SK-N-SH treated with all-trans-retinoic acid at 6 μM for 48 hours (cell line): ENCODE measurements at regions not wholly inside any gene's neighbourhood (a gene's known extent, or its start where the extent isn't known, plus 50 kb on each side); places are given as distances from the start of the nearest gene placed in this dataset.
"Not testable (repeated sequence)": the region's sequence is repeated elsewhere in the genome, so short reads cannot be mapped to it uniquely, and the experiment has no call there.

ENCODE experiments used
- ATAC-seq: fragments of 200-7000 bp; cut with Tn5 transposase; 3 replicates; pipeline ENCODE4 v1.9.1; 2020; ENCODE audit warnings: mild to moderate bottlenecking, moderate library complexity
- ARNTL ChIP-seq: fragments of 450-650 bp; formaldehyde crosslinking; IDR thresholded peaks from 2 replicates; pipeline ENCODE4 v1.5.0; 2020; ENCODE audit warnings: low read depth, mild to moderate bottlenecking, moderate library complexity, borderline replicate concordance
- BACH2 ChIP-seq: fragments of 250-450 bp; sonication (Bioruptor Pico); IDR thresholded peaks from 2 replicates; pipeline ENCODE4 v1.9.0; 2021; ENCODE audit warnings: mild to moderate bottlenecking, borderline replicate concordance
- ESRRG ChIP-seq: fragments of 250-450 bp; sonication (Bioruptor Pico); IDR thresholded peaks from 2 replicates; pipeline ENCODE4 v1.6.1; 2021; ENCODE audit warnings: mild to moderate bottlenecking
- GLIS3 ChIP-seq: fragments of 250-450 bp; sonication (Bioruptor Pico); IDR thresholded peaks from 2 replicates; pipeline ENCODE4 v1.5.0; 2020; ENCODE audit warnings: mild to moderate bottlenecking, moderate library complexity
- OSR1 ChIP-seq: fragments of 250-450 bp; sonication (Bioruptor Pico); IDR thresholded peaks from 2 replicates; pipeline ENCODE4 v1.8.0; 2022; ENCODE audit warnings: moderate library complexity, mild to moderate bottlenecking, inconsistent platforms
- PPARA ChIP-seq: fragments of 250-450 bp; sonication (Bioruptor Pico); IDR thresholded peaks from 2 replicates; pipeline ENCODE4 v1.5.0; 2020; ENCODE audit warnings: mild to moderate bottlenecking, borderline replicate concordance
- RARB ChIP-seq: fragments of 250-450 bp; sonication (Bioruptor Pico); IDR thresholded peaks from 2 replicates; pipeline ENCODE4 v1.8.0; 2021; ENCODE audit warnings: mild to moderate bottlenecking, moderate library complexity
- SNAI2 ChIP-seq: fragments of 250-450 bp; sonication (Bioruptor Pico); IDR thresholded peaks from 2 replicates; pipeline ENCODE4 v1.5.0; 2020; ENCODE audit warnings: mild to moderate bottlenecking, moderate library complexity
- TCF4 ChIP-seq: fragments of 250-450 bp; sonication (Bioruptor Pico); IDR thresholded peaks from 2 replicates; pipeline ENCODE4 v1.8.0; 2021; ENCODE audit warnings: mild to moderate bottlenecking, moderate library complexity, borderline replicate concordance
- TOX ChIP-seq: fragments of 250-450 bp; sonication (Bioruptor Pico); IDR thresholded peaks from 2 replicates; pipeline ENCODE4 v1.8.0; 2021; ENCODE audit warnings: mild to moderate bottlenecking, moderate library complexity, borderline replicate concordance
- TSHZ2 ChIP-seq: fragments of 250-450 bp; sonication (Bioruptor Pico); IDR thresholded peaks from 2 replicates; pipeline ENCODE4 v1.5.0; 2020; ENCODE audit warnings: mild to moderate bottlenecking, moderate library complexity
- ZFP3 ChIP-seq: fragments of 250-450 bp; sonication (Bioruptor Pico); IDR thresholded peaks from 2 replicates; pipeline ENCODE4 v1.5.0; 2020; ENCODE audit warnings: mild to moderate bottlenecking, moderate library complexity
- ZFP30 ChIP-seq: fragments of 450-650 bp; formaldehyde crosslinking; IDR thresholded peaks from 2 replicates; pipeline ENCODE4 v1.5.0; 2022; ENCODE audit warnings: mild to moderate bottlenecking, moderate library complexity
- ZNF565 ChIP-seq: fragments of 450-650 bp; formaldehyde crosslinking; conservative IDR thresholded peaks from 2 replicates; pipeline ENCODE4 v1.5.0; 2020; ENCODE audit warnings: low read depth, mild to moderate bottlenecking, moderate library complexity
- ZNF70 ChIP-seq: fragments of 450-650 bp; formaldehyde crosslinking; IDR thresholded peaks from 2 replicates; pipeline ENCODE4 v1.5.0; 2020; ENCODE audit warnings: mild to moderate bottlenecking, moderate library complexity
- ZNF8 ChIP-seq: fragments of 450-650 bp; formaldehyde crosslinking; IDR thresholded peaks from 2 replicates; pipeline ENCODE4 v1.5.0; 2020; ENCODE audit warnings: mild to moderate bottlenecking, moderate library complexity
- TF ChIP-seq, protein P1 (sequence below): fragments of 250-450 bp; sonication (Bioruptor Pico); IDR thresholded peaks from 2 replicates; pipeline ENCODE4 v1.8.0; 2021; ENCODE audit warnings: low read depth, mild to moderate bottlenecking, moderate library complexity, borderline replicate concordance
- TF ChIP-seq, protein P2 (sequence below): fragments of 250-450 bp; sonication (Bioruptor Pico); IDR thresholded peaks from 2 replicates; pipeline ENCODE4 v1.8.0; 2020; ENCODE audit warnings: mild to moderate bottlenecking, moderate library complexity, borderline replicate concordance
- TF ChIP-seq, protein P3 (sequence below): fragments of 250-450 bp; sonication (Bioruptor Pico); IDR thresholded peaks from 2 replicates; pipeline ENCODE4 v1.5.1; 2020; ENCODE audit warnings: low read depth, mild to moderate bottlenecking, moderate library complexity
- TF ChIP-seq, protein P4 (sequence below): fragments of 250-450 bp; sonication (Bioruptor Pico); IDR thresholded peaks from 2 replicates; pipeline ENCODE4 v1.5.1; 2021; ENCODE audit warnings: mild to moderate bottlenecking, moderate library complexity

DNA sequence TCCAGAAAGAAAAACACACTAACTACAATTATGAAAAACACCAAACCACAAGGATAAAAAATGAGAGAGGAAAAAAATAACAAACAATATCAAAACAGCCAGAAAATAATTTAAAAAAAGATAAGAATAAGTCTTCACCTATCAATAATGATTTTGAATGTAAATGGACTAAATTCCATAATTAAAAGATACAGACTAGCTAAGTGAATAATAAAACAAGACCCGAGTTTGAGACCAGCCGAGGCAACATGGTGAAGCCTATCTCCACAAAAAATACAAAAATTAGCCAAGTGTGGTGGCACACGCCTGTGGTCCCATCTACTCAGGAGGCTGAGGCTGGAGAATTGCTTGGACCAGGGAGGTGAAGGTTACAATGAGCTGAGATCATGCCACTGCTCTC, 131.1 kb downstream of the MTERF1 start:
- TF ChIP-seq OSR1 (CRISPR knock-in tag) (no peak), ZFP30 (CRISPR knock-in tag) (no peak), ZNF565 (CRISPR knock-in tag) (no peak), PPARA (CRISPR knock-in tag) (no peak), TSHZ2 (CRISPR knock-in tag) (no peak), ARNTL (CRISPR knock-in tag) (no peak), ZFP3 (CRISPR knock-in tag) (no peak)
- TF ChIP-seq, protein P1, sequence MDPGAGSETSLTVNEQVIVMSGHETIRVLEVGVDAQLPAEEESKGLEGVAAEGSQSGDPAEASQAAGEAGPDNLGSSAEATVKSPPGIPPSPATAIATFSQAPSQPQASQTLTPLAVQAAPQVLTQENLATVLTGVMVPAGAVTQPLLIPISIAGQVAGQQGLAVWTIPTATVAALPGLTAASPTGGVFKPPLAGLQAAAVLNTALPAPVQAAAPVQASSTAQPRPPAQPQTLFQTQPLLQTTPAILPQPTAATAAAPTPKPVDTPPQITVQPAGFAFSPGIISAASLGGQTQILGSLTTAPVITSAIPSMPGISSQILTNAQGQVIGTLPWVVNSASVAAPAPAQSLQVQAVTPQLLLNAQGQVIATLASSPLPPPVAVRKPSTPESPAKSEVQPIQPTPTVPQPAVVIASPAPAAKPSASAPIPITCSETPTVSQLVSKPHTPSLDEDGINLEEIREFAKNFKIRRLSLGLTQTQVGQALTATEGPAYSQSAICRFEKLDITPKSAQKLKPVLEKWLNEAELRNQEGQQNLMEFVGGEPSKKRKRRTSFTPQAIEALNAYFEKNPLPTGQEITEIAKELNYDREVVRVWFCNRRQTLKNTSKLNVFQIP (CRISPR knock-in tag) = no peak
- TF ChIP-seq, protein P2, sequence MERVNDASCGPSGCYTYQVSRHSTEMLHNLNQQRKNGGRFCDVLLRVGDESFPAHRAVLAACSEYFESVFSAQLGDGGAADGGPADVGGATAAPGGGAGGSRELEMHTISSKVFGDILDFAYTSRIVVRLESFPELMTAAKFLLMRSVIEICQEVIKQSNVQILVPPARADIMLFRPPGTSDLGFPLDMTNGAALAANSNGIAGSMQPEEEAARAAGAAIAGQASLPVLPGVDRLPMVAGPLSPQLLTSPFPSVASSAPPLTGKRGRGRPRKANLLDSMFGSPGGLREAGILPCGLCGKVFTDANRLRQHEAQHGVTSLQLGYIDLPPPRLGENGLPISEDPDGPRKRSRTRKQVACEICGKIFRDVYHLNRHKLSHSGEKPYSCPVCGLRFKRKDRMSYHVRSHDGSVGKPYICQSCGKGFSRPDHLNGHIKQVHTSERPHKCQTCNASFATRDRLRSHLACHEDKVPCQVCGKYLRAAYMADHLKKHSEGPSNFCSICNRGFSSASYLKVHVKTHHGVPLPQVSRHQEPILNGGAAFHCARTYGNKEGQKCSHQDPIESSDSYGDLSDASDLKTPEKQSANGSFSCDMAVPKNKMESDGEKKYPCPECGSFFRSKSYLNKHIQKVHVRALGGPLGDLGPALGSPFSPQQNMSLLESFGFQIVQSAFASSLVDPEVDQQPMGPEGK = no peak
- TF ChIP-seq, all 23 proteins: peak for 0
- ATAC-seq = no peak

GRCh38 chr7:91750091-91750490, 130.4 kb downstream of the MTERF1 start:
- no peak for TF ChIP-seq RARB (CRISPR knock-in tag)
- TF ChIP-seq TCF4 (CRISPR knock-in tag) = no peak
- no peak for TF ChIP-seq ZNF8
- no peak for TF ChIP-seq BACH2 (CRISPR knock-in tag)
- TF ChIP-seq, protein P3, sequence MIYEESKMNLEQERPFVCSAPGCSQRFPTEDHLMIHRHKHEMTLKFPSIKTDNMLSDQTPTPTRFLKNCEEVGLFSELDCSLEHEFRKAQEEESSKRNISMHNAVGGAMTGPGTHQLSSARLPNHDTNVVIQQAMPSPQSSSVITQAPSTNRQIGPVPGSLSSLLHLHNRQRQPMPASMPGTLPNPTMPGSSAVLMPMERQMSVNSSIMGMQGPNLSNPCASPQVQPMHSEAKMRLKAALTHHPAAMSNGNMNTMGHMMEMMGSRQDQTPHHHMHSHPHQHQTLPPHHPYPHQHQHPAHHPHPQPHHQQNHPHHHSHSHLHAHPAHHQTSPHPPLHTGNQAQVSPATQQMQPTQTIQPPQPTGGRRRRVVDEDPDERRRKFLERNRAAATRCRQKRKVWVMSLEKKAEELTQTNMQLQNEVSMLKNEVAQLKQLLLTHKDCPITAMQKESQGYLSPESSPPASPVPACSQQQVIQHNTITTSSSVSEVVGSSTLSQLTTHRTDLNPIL (CRISPR knock-in tag) = no peak
- TF ChIP-seq TOX (CRISPR knock-in tag) = no peak
- TF ChIP-seq, protein P2 = no peak

GRCh38 chr7:91752102-91752501, 128.4 kb downstream of the MTERF1 start:
- no peak for ATAC-seq
- no peak for TF ChIP-seq GLIS3 (CRISPR knock-in tag)
- TF ChIP-seq TCF4 (CRISPR knock-in tag) = no peak
- TF ChIP-seq ZNF70 (CRISPR knock-in tag) = no peak
- TF ChIP-seq ESRRG (CRISPR knock-in tag) = no peak
- no peak for TF ChIP-seq BACH2 (CRISPR knock-in tag)
- TF ChIP-seq PPARA (CRISPR knock-in tag) = no peak
- TF ChIP-seq, protein P4, sequence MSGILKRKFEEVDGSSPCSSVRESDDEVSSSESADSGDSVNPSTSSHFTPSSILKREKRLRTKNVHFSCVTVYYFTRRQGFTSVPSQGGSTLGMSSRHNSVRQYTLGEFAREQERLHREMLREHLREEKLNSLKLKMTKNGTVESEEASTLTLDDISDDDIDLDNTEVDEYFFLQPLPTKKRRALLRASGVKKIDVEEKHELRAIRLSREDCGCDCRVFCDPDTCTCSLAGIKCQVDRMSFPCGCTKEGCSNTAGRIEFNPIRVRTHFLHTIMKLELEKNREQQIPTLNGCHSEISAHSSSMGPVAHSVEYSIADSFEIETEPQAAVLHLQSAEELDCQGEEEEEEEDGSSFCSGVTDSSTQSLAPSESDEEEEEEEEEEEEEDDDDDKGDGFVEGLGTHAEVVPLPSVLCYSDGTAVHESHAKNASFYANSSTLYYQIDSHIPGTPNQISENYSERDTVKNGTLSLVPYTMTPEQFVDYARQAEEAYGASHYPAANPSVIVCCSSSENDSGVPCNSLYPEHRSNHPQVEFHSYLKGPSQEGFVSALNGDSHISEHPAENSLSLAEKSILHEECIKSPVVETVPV (CRISPR knock-in tag) = no peak
- TF ChIP-seq ARNTL (CRISPR knock-in tag) = no peak
- no peak for TF ChIP-seq ZFP30 (CRISPR knock-in tag)
- TF ChIP-seq SNAI2 (CRISPR knock-in tag) = no peak
- TF ChIP-seq, protein P3 (CRISPR knock-in tag) = no peak
- no peak for TF ChIP-seq ZNF8

More at GRCh38 chr7:91750091-91750490, 130.4 kb downstream of the MTERF1 start:
- ATAC-seq = no peak

GRCh38 chr7:91754280-91754679, 126.2 kb downstream of the MTERF1 start:
- ATAC-seq = not testable (repeated sequence)

DNA sequence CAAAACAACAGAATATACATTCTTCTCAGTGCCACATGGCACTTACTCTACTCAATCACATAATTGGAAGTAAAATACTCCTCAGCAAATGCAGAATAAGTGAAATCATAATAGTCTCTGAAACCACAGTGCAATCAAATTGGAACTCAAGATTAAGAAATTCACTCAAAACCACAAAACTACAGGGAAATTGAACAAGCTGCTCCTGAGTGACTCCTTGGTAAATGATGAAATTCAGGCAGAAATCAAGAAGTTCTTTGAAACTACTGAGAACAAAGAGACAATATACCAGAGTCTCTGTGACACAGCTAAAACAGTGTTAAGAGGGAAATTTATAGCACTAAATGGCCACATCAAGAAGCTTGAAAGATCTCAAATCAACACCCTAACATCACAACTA, 125.4 kb downstream of the MTERF1 start:
- not testable (repeated sequence) for ATAC-seq
